ENCODE measurements at regions not wholly inside any gene's neighbourhood (a gene's known extent, or its start where the extent isn't known, plus 50 kb on each side); places are given as distances from the start of the nearest gene placed in this dataset.

DNA sequence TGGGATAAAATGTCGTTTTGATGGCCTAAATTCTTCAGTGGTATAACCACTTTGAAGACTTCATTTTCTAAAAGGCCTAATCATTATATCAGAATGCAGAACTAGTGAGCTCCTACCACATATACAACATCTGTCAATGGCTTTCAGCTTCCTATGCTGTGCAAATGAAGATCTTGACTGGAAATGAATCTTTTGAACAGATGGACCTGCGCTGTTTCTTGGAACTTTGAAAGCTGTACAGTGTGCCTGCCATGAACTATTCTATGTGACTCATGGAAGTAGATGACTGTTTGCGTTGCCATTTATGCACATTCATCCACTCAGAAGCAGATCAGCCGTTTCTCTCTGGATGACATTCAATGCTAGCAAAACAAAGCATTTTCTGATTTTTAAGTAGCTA, 542.2 kb upstream of the USP15 start:
- H3K9me3 ChIP-seq (replicated peaks in 1 of 2; ENCODE audit: control insufficient read depth in 1 of 2, insufficient read depth in 1 of 2, low read length in 2 of 2), result no peaks in the 10 kb centered on the region
- no peaks in the 10 kb centered on the region for H3K27me3 ChIP-seq (ENCODE audit: control insufficient read depth in 2 of 2, insufficient read depth in 2 of 2, low read length in 2 of 2)
- H3K4me2 ChIP-seq (replicated peaks; ENCODE audit: extremely low read depth, low read length, poor library complexity, severe bottlenecking), result no peak overlapping the region
- WGBS (ENCODE audit: insufficient coverage), result 88% methylated on average over 2 of the region's 4 CpGs
- Mint-ChIP-seq H3K36me3 (no peaks in the 10 kb centered on the region), H3K4me3 (no peak overlapping the region), H3K4me1 (no peaks in the 10 kb centered on the region), H3K27me3 (ENCODE audit: low read depth in 3 of 3) (no peaks in the 10 kb centered on the region), H3K9me3 (peaks cover 0 to 7% (median 0%) of the 10 kb centered on the region in 7 donors), H3K27ac (no peak overlapping the region)
- H3K9ac ChIP-seq (ENCODE audit: insufficient read depth, low read length, poor library complexity, severe bottlenecking), result no peak overlapping the region
- H3K4me1 ChIP-seq (ENCODE audit: control insufficient read depth in 1 of 2, insufficient read depth in 2 of 2, low read length in 2 of 2), result no peaks in the 10 kb centered on the region
- no peak overlapping the region for H3K27ac ChIP-seq (ENCODE audit: low read depth in 1 of 2, low read length in 2 of 2)
- H3K79me2 ChIP-seq (ENCODE audit: insufficient read depth, low read length), result no peaks in the 10 kb centered on the region
- no peak overlapping the region for H2AFZ ChIP-seq (ENCODE audit: insufficient read depth, low read depth, low read length, poor library complexity, severe bottlenecking)
- TF ChIP-seq, protein P1, sequence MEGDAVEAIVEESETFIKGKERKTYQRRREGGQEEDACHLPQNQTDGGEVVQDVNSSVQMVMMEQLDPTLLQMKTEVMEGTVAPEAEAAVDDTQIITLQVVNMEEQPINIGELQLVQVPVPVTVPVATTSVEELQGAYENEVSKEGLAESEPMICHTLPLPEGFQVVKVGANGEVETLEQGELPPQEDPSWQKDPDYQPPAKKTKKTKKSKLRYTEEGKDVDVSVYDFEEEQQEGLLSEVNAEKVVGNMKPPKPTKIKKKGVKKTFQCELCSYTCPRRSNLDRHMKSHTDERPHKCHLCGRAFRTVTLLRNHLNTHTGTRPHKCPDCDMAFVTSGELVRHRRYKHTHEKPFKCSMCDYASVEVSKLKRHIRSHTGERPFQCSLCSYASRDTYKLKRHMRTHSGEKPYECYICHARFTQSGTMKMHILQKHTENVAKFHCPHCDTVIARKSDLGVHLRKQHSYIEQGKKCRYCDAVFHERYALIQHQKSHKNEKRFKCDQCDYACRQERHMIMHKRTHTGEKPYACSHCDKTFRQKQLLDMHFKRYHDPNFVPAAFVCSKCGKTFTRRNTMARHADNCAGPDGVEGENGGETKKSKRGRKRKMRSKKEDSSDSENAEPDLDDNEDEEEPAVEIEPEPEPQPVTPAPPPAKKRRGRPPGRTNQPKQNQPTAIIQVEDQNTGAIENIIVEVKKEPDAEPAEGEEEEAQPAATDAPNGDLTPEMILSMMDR (IDR thresholded peaks at IDR 0.05), result no peak
- no peaks in the 10 kb centered on the region for H3K36me3 ChIP-seq (replicated peaks in 1 of 2; ENCODE audit: control insufficient read depth in 1 of 2, insufficient read depth in 2 of 2, low read length in 2 of 2)
- no peaks in the 10 kb centered on the region for H4K20me1 ChIP-seq (ENCODE audit: insufficient read depth, low read length)
- no peak overlapping the region for H3K4me3 ChIP-seq (replicated peaks in 1 of 3; ENCODE audit: low read depth in 2 of 3, low read length in 3 of 3)
- intact Hi-C loops (cut with micrococcal nuclease), result no loop called here
- DNase-seq, result no peak

DNA sequence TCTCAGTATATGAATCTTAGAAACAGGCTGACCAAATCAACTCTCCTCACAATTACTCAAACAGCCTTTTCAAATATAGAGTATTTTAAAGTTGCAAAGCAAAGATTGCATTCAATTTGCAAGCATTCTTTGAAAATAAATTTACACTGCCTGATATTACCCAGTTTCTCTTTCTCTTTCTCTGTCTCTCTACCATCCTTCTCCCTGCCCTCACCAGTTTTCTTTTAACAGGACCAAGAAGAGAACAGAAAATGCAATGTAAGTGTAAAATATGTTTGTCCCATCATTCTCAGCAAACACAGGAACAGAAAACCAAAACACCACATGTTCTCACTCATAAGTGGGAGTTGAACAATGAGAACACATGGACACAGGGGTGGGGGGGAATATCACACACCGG, 520.3 kb upstream of the USP15 start:
- no peaks in the 10 kb centered on the region for H3K9me3 ChIP-seq (replicated peaks in 1 of 2; ENCODE audit: control insufficient read depth in 1 of 2, insufficient read depth in 1 of 2, low read length in 2 of 2)
- H2AFZ ChIP-seq (ENCODE audit: insufficient read depth, low read depth, low read length, poor library complexity, severe bottlenecking), result no peak overlapping the region
- Mint-ChIP-seq H3K4me1 (no peaks in the 10 kb centered on the region), H3K9me3 (peaks cover 0 to 2% (median 0%) of the 10 kb centered on the region in 7 donors), H3K36me3 (no peaks in the 10 kb centered on the region), H3K27me3 (ENCODE audit: low read depth in 3 of 3) (no peaks in the 10 kb centered on the region), H3K27ac (no peak overlapping the region), H3K4me3 (no peak overlapping the region)
- no peaks in the 10 kb centered on the region for H3K79me2 ChIP-seq (ENCODE audit: insufficient read depth, low read length)
- no peak for DNase-seq
- no peak overlapping the region for H3K27ac ChIP-seq (ENCODE audit: low read depth in 1 of 2, low read length in 2 of 2)
- WGBS (ENCODE audit: insufficient coverage), result no CpG with 5 or more reads among the region's 1 CpG
- no peaks in the 10 kb centered on the region for H3K36me3 ChIP-seq (replicated peaks in 1 of 2; ENCODE audit: control insufficient read depth in 1 of 2, insufficient read depth in 2 of 2, low read length in 2 of 2)
- H3K4me2 ChIP-seq (replicated peaks; ENCODE audit: extremely low read depth, low read length, poor library complexity, severe bottlenecking), result no peak overlapping the region
- H3K4me3 ChIP-seq (replicated peaks in 1 of 3; ENCODE audit: low read depth in 2 of 3, low read length in 3 of 3), result no peak overlapping the region
- intact Hi-C loops (cut with micrococcal nuclease), result no loop called here
- no peaks in the 10 kb centered on the region for H3K27me3 ChIP-seq (ENCODE audit: control insufficient read depth in 2 of 2, insufficient read depth in 2 of 2, low read length in 2 of 2)
- H3K4me1 ChIP-seq (ENCODE audit: control insufficient read depth in 1 of 2, insufficient read depth in 2 of 2, low read length in 2 of 2), result no peaks in the 10 kb centered on the region
- TF ChIP-seq, protein P1 (IDR thresholded peaks at IDR 0.05), result no peak
- no peak overlapping the region for H3K9ac ChIP-seq (ENCODE audit: insufficient read depth, low read length, poor library complexity, severe bottlenecking)
- H4K20me1 ChIP-seq (ENCODE audit: insufficient read depth, low read length), result no peaks in the 10 kb centered on the region

All from CD14-positive monocyte (primary cell).